H1 (cell line): ENCODE measurements at regions not wholly inside any gene's neighbourhood (a gene's known extent, or its start where the extent isn't known, plus 50 kb on each side); places are given as distances from the start of the nearest gene placed in this dataset.

Experiments
- CBX5 ChIP-seq: fragments of 300-800, 300-1000 bp; sonication (generic); IDR thresholded peaks from 2 replicates; pipeline ENCODE4 v1.7.1; 2016; ENCODE audit warnings: antibody characterized with exemption, low read length, low read depth
- EZH2 ChIP-seq: fragments of 200-600 bp; sonication (generic); IDR thresholded peaks from 2 replicates; pipeline ENCODE4 v1.7.1; 2012; ENCODE audit warnings: low read depth, mild to moderate bottlenecking, moderate library complexity, low read length, inconsistent platforms; ENCODE audit not compliant: severe bottlenecking
- NRF1 ChIP-seq: IDR thresholded peaks from 2 replicates; pipeline ENCODE4 v1.6.1; 2011; ENCODE audit warnings: mild to moderate bottlenecking, low read depth, low read length, improper control_type of control experiment
- RNF2 ChIP-seq: fragments of 200-900, 300-1000 bp; sonication (generic); IDR thresholded peaks from 2 replicates; pipeline ENCODE4 v1.7.1; 2016; ENCODE audit warnings: borderline replicate concordance, low read depth, mild to moderate bottlenecking, antibody characterized with exemption, low read length; ENCODE audit not compliant: poor library complexity, severe bottlenecking; ENCODE audit errors: missing control alignments
- SP1 ChIP-seq: IDR thresholded peaks from 2 replicates; pipeline ENCODE4 v1.6.1; 2011; ENCODE audit warnings: low read depth, low read length
- SRF ChIP-seq: IDR thresholded peaks from 2 replicates; pipeline ENCODE4 v1.6.1; 2011; ENCODE audit warnings: mild to moderate bottlenecking, low read depth, low read length, moderate library complexity
- TF ChIP-seq, protein P1 (sequence below): fragments of 300-600 bp; sonication (generic); IDR thresholded peaks from 2 replicates; pipeline ENCODE4 v1.7.1; 2012; ENCODE audit warnings: low read length, moderate library complexity, mild to moderate bottlenecking, inconsistent platforms; ENCODE audit not compliant: insufficient replicate concordance
- TF ChIP-seq, protein P2 (sequence below): IDR thresholded peaks from 2 replicates; pipeline ENCODE4 v1.6.1; 2011; ENCODE audit warnings: low read length, improper control_type of control experiment

DNA sequence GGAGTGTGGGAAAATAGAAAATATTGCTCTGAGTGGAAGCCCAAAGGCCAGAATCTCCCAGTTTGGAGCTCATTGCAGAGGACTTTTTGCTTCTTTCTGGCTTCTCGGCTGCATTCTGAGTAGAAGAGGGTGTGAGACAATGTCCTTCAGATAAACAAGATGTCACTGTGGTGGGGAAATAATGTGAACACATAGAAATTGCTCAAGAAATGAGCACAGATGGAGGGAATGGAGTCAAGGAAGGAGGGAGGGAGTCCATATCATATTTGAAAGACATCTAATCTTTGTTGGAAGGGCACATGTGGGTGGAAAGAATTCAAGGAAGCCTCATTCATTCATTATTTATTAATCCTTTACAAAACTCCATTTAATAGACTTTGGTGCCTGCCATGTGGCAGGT lies 145.3 kb downstream of the FAM43A start (continued):
- TF ChIP-seq, protein P1, sequence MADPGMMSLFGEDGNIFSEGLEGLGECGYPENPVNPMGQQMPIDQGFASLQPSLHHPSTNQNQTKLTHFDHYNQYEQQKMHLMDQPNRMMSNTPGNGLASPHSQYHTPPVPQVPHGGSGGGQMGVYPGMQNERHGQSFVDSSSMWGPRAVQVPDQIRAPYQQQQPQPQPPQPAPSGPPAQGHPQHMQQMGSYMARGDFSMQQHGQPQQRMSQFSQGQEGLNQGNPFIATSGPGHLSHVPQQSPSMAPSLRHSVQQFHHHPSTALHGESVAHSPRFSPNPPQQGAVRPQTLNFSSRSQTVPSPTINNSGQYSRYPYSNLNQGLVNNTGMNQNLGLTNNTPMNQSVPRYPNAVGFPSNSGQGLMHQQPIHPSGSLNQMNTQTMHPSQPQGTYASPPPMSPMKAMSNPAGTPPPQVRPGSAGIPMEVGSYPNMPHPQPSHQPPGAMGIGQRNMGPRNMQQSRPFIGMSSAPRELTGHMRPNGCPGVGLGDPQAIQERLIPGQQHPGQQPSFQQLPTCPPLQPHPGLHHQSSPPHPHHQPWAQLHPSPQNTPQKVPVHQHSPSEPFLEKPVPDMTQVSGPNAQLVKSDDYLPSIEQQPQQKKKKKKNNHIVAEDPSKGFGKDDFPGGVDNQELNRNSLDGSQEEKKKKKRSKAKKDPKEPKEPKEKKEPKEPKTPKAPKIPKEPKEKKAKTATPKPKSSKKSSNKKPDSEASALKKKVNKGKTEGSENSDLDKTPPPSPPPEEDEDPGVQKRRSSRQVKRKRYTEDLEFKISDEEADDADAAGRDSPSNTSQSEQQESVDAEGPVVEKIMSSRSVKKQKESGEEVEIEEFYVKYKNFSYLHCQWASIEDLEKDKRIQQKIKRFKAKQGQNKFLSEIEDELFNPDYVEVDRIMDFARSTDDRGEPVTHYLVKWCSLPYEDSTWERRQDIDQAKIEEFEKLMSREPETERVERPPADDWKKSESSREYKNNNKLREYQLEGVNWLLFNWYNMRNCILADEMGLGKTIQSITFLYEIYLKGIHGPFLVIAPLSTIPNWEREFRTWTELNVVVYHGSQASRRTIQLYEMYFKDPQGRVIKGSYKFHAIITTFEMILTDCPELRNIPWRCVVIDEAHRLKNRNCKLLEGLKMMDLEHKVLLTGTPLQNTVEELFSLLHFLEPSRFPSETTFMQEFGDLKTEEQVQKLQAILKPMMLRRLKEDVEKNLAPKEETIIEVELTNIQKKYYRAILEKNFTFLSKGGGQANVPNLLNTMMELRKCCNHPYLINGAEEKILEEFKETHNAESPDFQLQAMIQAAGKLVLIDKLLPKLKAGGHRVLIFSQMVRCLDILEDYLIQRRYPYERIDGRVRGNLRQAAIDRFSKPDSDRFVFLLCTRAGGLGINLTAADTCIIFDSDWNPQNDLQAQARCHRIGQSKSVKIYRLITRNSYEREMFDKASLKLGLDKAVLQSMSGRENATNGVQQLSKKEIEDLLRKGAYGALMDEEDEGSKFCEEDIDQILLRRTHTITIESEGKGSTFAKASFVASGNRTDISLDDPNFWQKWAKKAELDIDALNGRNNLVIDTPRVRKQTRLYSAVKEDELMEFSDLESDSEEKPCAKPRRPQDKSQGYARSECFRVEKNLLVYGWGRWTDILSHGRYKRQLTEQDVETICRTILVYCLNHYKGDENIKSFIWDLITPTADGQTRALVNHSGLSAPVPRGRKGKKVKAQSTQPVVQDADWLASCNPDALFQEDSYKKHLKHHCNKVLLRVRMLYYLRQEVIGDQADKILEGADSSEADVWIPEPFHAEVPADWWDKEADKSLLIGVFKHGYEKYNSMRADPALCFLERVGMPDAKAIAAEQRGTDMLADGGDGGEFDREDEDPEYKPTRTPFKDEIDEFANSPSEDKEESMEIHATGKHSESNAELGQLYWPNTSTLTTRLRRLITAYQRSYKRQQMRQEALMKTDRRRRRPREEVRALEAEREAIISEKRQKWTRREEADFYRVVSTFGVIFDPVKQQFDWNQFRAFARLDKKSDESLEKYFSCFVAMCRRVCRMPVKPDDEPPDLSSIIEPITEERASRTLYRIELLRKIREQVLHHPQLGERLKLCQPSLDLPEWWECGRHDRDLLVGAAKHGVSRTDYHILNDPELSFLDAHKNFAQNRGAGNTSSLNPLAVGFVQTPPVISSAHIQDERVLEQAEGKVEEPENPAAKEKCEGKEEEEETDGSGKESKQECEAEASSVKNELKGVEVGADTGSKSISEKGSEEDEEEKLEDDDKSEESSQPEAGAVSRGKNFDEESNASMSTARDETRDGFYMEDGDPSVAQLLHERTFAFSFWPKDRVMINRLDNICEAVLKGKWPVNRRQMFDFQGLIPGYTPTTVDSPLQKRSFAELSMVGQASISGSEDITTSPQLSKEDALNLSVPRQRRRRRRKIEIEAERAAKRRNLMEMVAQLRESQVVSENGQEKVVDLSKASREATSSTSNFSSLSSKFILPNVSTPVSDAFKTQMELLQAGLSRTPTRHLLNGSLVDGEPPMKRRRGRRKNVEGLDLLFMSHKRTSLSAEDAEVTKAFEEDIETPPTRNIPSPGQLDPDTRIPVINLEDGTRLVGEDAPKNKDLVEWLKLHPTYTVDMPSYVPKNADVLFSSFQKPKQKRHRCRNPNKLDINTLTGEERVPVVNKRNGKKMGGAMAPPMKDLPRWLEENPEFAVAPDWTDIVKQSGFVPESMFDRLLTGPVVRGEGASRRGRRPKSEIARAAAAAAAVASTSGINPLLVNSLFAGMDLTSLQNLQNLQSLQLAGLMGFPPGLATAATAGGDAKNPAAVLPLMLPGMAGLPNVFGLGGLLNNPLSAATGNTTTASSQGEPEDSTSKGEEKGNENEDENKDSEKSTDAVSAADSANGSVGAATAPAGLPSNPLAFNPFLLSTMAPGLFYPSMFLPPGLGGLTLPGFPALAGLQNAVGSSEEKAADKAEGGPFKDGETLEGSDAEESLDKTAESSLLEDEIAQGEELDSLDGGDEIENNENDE, result no peak
- TF ChIP-seq CBX5 (no peak), RNF2 (no peak), NRF1 (no peak), EZH2 (no peak), SRF (no peak), SP1 (no peak)
- TF ChIP-seq, protein P2, sequence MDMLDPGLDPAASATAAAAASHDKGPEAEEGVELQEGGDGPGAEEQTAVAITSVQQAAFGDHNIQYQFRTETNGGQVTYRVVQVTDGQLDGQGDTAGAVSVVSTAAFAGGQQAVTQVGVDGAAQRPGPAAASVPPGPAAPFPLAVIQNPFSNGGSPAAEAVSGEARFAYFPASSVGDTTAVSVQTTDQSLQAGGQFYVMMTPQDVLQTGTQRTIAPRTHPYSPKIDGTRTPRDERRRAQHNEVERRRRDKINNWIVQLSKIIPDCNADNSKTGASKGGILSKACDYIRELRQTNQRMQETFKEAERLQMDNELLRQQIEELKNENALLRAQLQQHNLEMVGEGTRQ, result no peak
